WTC11 (cell line): ENCODE measurements at regions not wholly inside any gene's neighbourhood (a gene's known extent, or its start where the extent isn't known, plus 50 kb on each side); places are given as distances from the start of the nearest gene placed in this dataset.

Experiments used
- ATAC-seq: fragments of 200-7000 bp; cut with Tn5 transposase; 2 replicates; pipeline ENCODE4 v1.10.0; 2021; ENCODE audit warnings: mild to moderate bottlenecking, moderate library complexity
- CTCF ChIA-PET: fragments of 300-600 bp; sonication (Branson Sonifier 250); formaldehyde crosslinking; loops from one replicate; lab custom pipeline; 2021; ENCODE audit warnings: antibody characterized with exemption; lab: Charles Lee
- POLR2A ChIA-PET: fragments of 350-600 bp; sonication (Branson Sonifier 250); formaldehyde crosslinking; loops from one replicate; lab custom pipeline; 2021; ENCODE audit warnings: antibody characterized with exemption; lab: Charles Lee
- DNase-seq: peaks from one replicate; pipeline ENCODE4 v3.0.0; 2021; ENCODE audit warnings: low spot score
- H3K27ac Mint-ChIP-seq: 2 replicates; pipeline ENCODE4 v1.8.0; 2021; ENCODE audit warnings: mixed read lengths
- H3K27me3 Mint-ChIP-seq: 2 replicates; pipeline ENCODE4 v1.8.0; 2021; ENCODE audit warnings: low read depth, mild to moderate bottlenecking, moderate library complexity, mixed read lengths
- H3K36me3 Mint-ChIP-seq: 2 replicates; pipeline ENCODE4 v1.8.0; 2021; ENCODE audit warnings: mixed read lengths
- H3K4me1 Mint-ChIP-seq: 2 replicates; pipeline ENCODE4 v1.8.0; 2022; ENCODE audit warnings: mixed read lengths
- H3K4me3 Mint-ChIP-seq: 2 replicates; pipeline ENCODE4 v1.8.0; 2021; ENCODE audit warnings: mild to moderate bottlenecking, moderate library complexity, mixed read lengths
- H3K9me3 Mint-ChIP-seq: 2 replicates; pipeline ENCODE4 v1.8.0; 2021; ENCODE audit warnings: mixed read lengths
- ATF6 ChIP-seq: sonication (generic); formaldehyde crosslinking; IDR thresholded peaks from 2 replicates; pipeline ENCODE4 v1.8.1; 2023; ENCODE audit warnings: mild to moderate bottlenecking, missing genetic modification reagents
- CREB1 ChIP-seq: sonication (generic); formaldehyde crosslinking; IDR thresholded peaks from 2 replicates; pipeline ENCODE4 v1.8.0; 2023; ENCODE audit warnings: mild to moderate bottlenecking, missing genetic modification reagents
- CTCF ChIP-seq: fragments of 200-600 bp; IDR thresholded peaks from 2 replicates; pipeline ENCODE4 v1.8.0; 2022; ENCODE audit warnings: antibody characterized with exemption
- ERG ChIP-seq: fragments of 250-450 bp; sonication (Bioruptor Pico); IDR thresholded peaks from 2 replicates; pipeline ENCODE4 v1.8.0; 2021; ENCODE audit warnings: mild to moderate bottlenecking
- ESRRA ChIP-seq: sonication (generic); formaldehyde crosslinking; IDR thresholded peaks from 2 replicates; pipeline ENCODE4 v1.8.1; 2022; ENCODE audit warnings: mild to moderate bottlenecking, missing genetic modification reagents, borderline replicate concordance
- GABPB1 ChIP-seq: sonication (generic); formaldehyde crosslinking; IDR thresholded peaks from 2 replicates; pipeline ENCODE4 v1.8.1; 2023; ENCODE audit warnings: mild to moderate bottlenecking, missing genetic modification reagents
- GTF2I ChIP-seq: fragments of 250-450 bp; sonication (Bioruptor Pico); conservative IDR thresholded peaks from 2 replicates; pipeline ENCODE4 v1.4.0; 2021; ENCODE audit warnings: mild to moderate bottlenecking
- NR2C2 ChIP-seq: sonication (generic); formaldehyde crosslinking; IDR thresholded peaks from 2 replicates; pipeline ENCODE4 v1.8.0; 2022; ENCODE audit warnings: mild to moderate bottlenecking, missing genetic modification reagents
- NR3C1 ChIP-seq: sonication (generic); formaldehyde crosslinking; conservative IDR thresholded peaks from 2 replicates; pipeline ENCODE4 v1.8.1; 2023; ENCODE audit warnings: low read depth, mild to moderate bottlenecking, missing genetic modification reagents
- PRDM15 ChIP-seq: sonication (generic); formaldehyde crosslinking; IDR thresholded peaks from 2 replicates; pipeline ENCODE4 v1.8.0; 2022; ENCODE audit warnings: missing genetic modification reagents
- PREB ChIP-seq: sonication (generic); formaldehyde crosslinking; IDR thresholded peaks from 2 replicates; pipeline ENCODE4 v1.8.1; 2022; ENCODE audit warnings: mild to moderate bottlenecking, missing genetic modification reagents, moderate library complexity, borderline replicate concordance
- PRRX2 ChIP-seq: fragments of 250-450 bp; sonication (Bioruptor Pico); IDR thresholded peaks from 2 replicates; pipeline ENCODE4 v1.8.0; 2021; ENCODE audit warnings: mild to moderate bottlenecking
- RELA ChIP-seq: sonication (generic); formaldehyde crosslinking; IDR thresholded peaks from 2 replicates; pipeline ENCODE4 v1.8.1; 2022; ENCODE audit warnings: missing genetic modification reagents, mild to moderate bottlenecking, borderline replicate concordance
- TP53 ChIP-seq: sonication (generic); formaldehyde crosslinking; IDR thresholded peaks from 2 replicates; pipeline ENCODE4 v1.8.1; 2023; ENCODE audit warnings: mild to moderate bottlenecking, missing genetic modification reagents
- ZBTB21 ChIP-seq: sonication (generic); formaldehyde crosslinking; IDR thresholded peaks from 2 replicates; pipeline ENCODE4 v1.8.1; 2023; ENCODE audit warnings: mild to moderate bottlenecking, missing genetic modification reagents, borderline replicate concordance
- ZNF416 ChIP-seq: fragments of 250-450 bp; sonication (Bioruptor Pico); IDR thresholded peaks from 2 replicates; pipeline ENCODE4 v1.9.0; 2021; ENCODE audit warnings: mild to moderate bottlenecking, inconsistent platforms
- ZNF532 ChIP-seq: fragments of 250-450 bp; sonication (Bioruptor Pico); IDR thresholded peaks from 2 replicates; pipeline ENCODE4 v1.9.0; 2021; ENCODE audit warnings: mild to moderate bottlenecking, borderline replicate concordance

GRCh38 chr1:199067483-199067882 is 428.6 kb downstream of the PTPRC start:
- Mint-ChIP-seq H3K4me3 (no peak overlapping the region), H3K4me1 (no peaks in the 10 kb centered on the region), H3K27me3 (no peaks in the 10 kb centered on the region), H3K9me3 (no peaks in the 10 kb centered on the region), H3K36me3 (no peaks in the 10 kb centered on the region), H3K27ac (no peak overlapping the region)
- TF ChIP-seq CREB1 (CRISPR knock-in tag): no peak
- ChIA-PET CTCF (no interaction called here), POLR2A (no interaction called here)
- ATAC-seq (no peak), DNase-seq (no peak)

- DNase-seq (no peak), ATAC-seq (no peak)
- H3K4me3 Mint-ChIP-seq: no peak overlapping the region
- H3K27ac Mint-ChIP-seq: no peak overlapping the region
- CTCF ChIA-PET: no interaction called here
- POLR2A ChIA-PET: no interaction called here
- H3K36me3 Mint-ChIP-seq: no peaks in the 10 kb centered on the region
- TF ChIP-seq ESRRA (no peak), CTCF (no peak), PRDM15 (CRISPR knock-in tag) (no peak), PRRX2 (CRISPR knock-in tag) (no peak), GTF2I (no peak), GABPB1 (CRISPR knock-in tag) (no peak), NR2C2 (CRISPR knock-in tag) (no peak), ZNF416 (no peak), PREB (no peak), ERG (CRISPR knock-in tag) (no peak), NR3C1 (CRISPR knock-in tag) (no peak)
- no peaks in the 10 kb centered on the region for H3K9me3 Mint-ChIP-seq
- H3K4me1 Mint-ChIP-seq: no peaks in the 10 kb centered on the region
- no peaks in the 10 kb centered on the region for H3K27me3 Mint-ChIP-seq
Observed at GRCh38 chr1:199071080-199071479, 432.2 kb downstream of the PTPRC start.

- no peak overlapping the region for H3K4me3 Mint-ChIP-seq
- POLR2A ChIA-PET: no interaction called here
- no peak overlapping the region for H3K27ac Mint-ChIP-seq
- no peaks in the 10 kb centered on the region for H3K36me3 Mint-ChIP-seq
- TF ChIP-seq RELA (CRISPR knock-in tag) (no peak), ZBTB21 (no peak), NR2C2 (CRISPR knock-in tag) (no peak)
- CTCF ChIA-PET: no interaction called here
- ATAC-seq (no peak), DNase-seq (no peak)
- no peaks in the 10 kb centered on the region for H3K9me3 Mint-ChIP-seq
- H3K4me1 Mint-ChIP-seq: no peaks in the 10 kb centered on the region
- H3K27me3 Mint-ChIP-seq: no peaks in the 10 kb centered on the region
Observed at GRCh38 chr1:199073166-199073565, 434.3 kb downstream of the PTPRC start.

- Mint-ChIP-seq H3K27me3 (no peaks in the 10 kb centered on the region), H3K4me3 (no peak overlapping the region), H3K9me3 (no peaks in the 10 kb centered on the region), H3K27ac (no peak overlapping the region), H3K4me1 (no peaks in the 10 kb centered on the region), H3K36me3 (no peaks in the 10 kb centered on the region)
- ATAC-seq (no peak), DNase-seq (no peak)
- ChIA-PET CTCF (no interaction called here), POLR2A (no interaction called here)
- no peak for TF ChIP-seq ATF6 (CRISPR knock-in tag)
- TF ChIP-seq TP53 (CRISPR knock-in tag): no peak
- TF ChIP-seq ZNF532 (CRISPR knock-in tag): no peak
Observed at GRCh38 chr1:199075792-199076191, 437.0 kb downstream of the PTPRC start.
